Heart right ventricle (tissue), 16 donors: ENCODE measurements at regions not wholly inside any gene's neighbourhood (a gene's known extent, or its start where the extent isn't known, plus 50 kb on each side); places are given as distances from the start of the nearest gene placed in this dataset.
"Not testable (repeated sequence)": the region's sequence is repeated elsewhere in the genome, so short reads cannot be mapped to it uniquely, and the experiment has no call there.

Source experiments
- ATAC-seq, 8 donors: fragments of 200-7000 bp; cut with Tn5 transposase; one replicate each; pipeline ENCODE4 v1.9.1; 2020; ENCODE audit warnings: mild to moderate bottlenecking in 8 of 8, moderate library complexity in 8 of 8, moderate number of reproducible peaks in 1 of 8
- DNase-seq, 2 donors: peaks; one replicate each; pipeline ENCODE4 v3.0.0-alpha.2; 2020
- H3K27ac ChIP-seq, 10 donors: fragments of 200-600 bp; sonication (generic) in 2 of 10; one replicate each; pipeline versions ENCODE4 v1.5.0 to v1.8.0; 2020 to 2022; ENCODE audit warnings: mild to moderate bottlenecking in 3 of 10
- H3K27me3 ChIP-seq, 7 donors: fragments of 200-600 bp; one replicate each; pipeline ENCODE4 v1.8.0; 2021 to 2022; ENCODE audit warnings: mild to moderate bottlenecking in 2 of 7
- H3K36me3 ChIP-seq, 9 donors: fragments of 200-600 bp; sonication (generic) in 1 of 9; one replicate each; pipeline versions ENCODE4 v1.5.0 to v1.8.0; 2020 to 2022; ENCODE audit warnings: mild to moderate bottlenecking in 2 of 9
- H3K4me1 ChIP-seq, 9 donors: fragments of 200-600 bp; sonication (generic) in 1 of 9; one replicate each; pipeline versions ENCODE4 v1.5.0 to v1.8.0; 2020 to 2022; ENCODE audit warnings: mild to moderate bottlenecking in 4 of 9
- H3K4me3 ChIP-seq, 10 donors: fragments of 200-600 bp; sonication (generic) in 2 of 10; one replicate each; pipeline versions ENCODE4 v1.5.0 to v1.8.0; 2020 to 2022; ENCODE audit warnings: mild to moderate bottlenecking in 7 of 10, moderate library complexity in 2 of 10
- H3K9me3 ChIP-seq, 11 donors: fragments of 200-600 bp in 10 of 11; sonication (generic) in 2 of 11; one replicate each; pipeline versions ENCODE4 v1.5.0 to v1.8.0; 2013 to 2022; ENCODE audit warnings: mild to moderate bottlenecking in 2 of 11, control low read depth in 1 of 11, moderate library complexity in 1 of 11
- WGBS, 2 donors: extraction: QIAGEN DNeasy Blood & Tissue Kit; methylation state at CpG; one replicate each; pipeline ENCODE4 v1.1.7; 2013; ENCODE audit warnings: inconsistent platforms in 1 of 2; 5-methylcytosine and 5-hydroxymethylcytosine counted together
- intact Hi-C, 10 donors: fragments of 100-400 bp; cut with DNase I; formaldehyde crosslinking; loops; one replicate each; pipeline versions ENCODE4 v1.11.1 to v1.14.2; 2022
- TF ChIP-seq, protein P1 (sequence below), 9 donors: fragments of 200-600 bp; sonication (generic) in 2 of 9; IDR thresholded peaks; one replicate each; pipeline versions ENCODE4 v1.5.0 to v1.8.0; 2021 to 2022; ENCODE audit warnings: antibody characterized with exemption in 9 of 9, mild to moderate bottlenecking in 5 of 9, moderate library complexity in 1 of 9
- donor health status: Arrhythmogenic right ventricular cardiomyopathy.
- donor health status: ischemic (EF 13 %, LVEDD 7.1; RV severe dilation, severe dysfunction).
- donor health status: healthy with polysubstance abuse.
- donor health status: DM: no; HTN: yes; CAD: no.
- donor health status: DM: no; HTN: no; CAD: no.
- donor health status: ischemic (EF 25% LVEDD 6.9; RV normal size, moderate dysfunction).
- donor health status: ischemic (EF 25% LVEDD 5.7; RV mildly dilated, moderate dysfunction).
- donor health status: healthy.
- donor health status: DM: yes; HTN: yes; CAD: no.
- donor health status: Ischemic cardiomyopathy.
- donor health status: ischemic (EF 35%, LVEDD 5.7; RV mildly dilated, moderate dysfunction).
- donor health status: nonischemic (EF 11% LVEDD 7.7; RV severe dilation, severe dysfunction).
- donor health status: DM: yes; HTN: yes; CAD: no.
- donor health status: PGD.
- donor health status: ischemic (EF 29% LVEDD 5.4; RV normal size, mild dysfunction).
- donor health status: nonischemic (EF 23%, LVEDD 6.1; RV moderate dilation, normal function).

DNA sequence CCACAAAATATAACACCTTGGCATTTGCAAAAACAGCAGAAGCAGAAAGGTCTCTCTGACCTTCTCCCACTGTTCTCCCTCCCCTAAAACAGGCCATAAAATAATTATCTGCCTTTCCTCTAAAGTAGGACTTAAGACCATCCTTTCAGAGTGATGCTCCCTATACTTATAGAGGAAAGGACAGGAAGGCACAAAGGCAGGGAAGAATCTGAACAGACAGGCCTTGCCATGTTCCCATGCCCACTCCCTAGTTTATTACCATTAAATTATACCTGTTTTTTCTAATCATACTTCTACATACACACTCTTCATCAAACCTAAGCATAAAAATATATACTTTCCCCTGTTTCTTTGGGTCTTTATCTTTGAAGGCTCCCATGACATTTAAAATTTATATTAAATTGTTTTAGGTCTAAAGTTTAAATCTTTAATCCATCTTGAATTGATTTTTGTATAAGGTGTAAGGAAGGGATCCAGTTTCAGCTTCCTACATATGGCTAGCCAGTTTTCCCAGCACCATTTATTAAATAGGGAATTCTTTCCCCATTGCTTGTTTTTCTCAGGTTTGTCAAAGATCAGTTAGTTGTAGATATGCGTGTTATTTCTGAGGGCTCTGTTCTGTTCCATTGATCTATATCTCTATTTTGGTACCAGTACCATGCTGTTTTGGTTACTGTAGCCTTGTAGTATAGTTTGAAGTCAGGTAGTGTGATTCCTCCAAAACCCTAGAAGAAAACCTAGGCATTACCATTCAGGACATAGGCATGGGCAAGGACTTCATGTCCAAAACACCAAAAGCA is 755.8 kb upstream of the ADGRB3 start:
- H3K36me3 ChIP-seq, H3K27me3 ChIP-seq, intact Hi-C loops, H3K4me1 ChIP-seq, H3K27ac ChIP-seq, ATAC-seq, DNase-seq, H3K4me3 ChIP-seq: not testable (repeated sequence)
- peaks cover 0 to 45% (median 0%) of the 10 kb centered on the region in 11 donors for H3K9me3 ChIP-seq
- 89 to 98% methylated on average over 1 of the region's 1 CpG for WGBS, 2 donors

DNA sequence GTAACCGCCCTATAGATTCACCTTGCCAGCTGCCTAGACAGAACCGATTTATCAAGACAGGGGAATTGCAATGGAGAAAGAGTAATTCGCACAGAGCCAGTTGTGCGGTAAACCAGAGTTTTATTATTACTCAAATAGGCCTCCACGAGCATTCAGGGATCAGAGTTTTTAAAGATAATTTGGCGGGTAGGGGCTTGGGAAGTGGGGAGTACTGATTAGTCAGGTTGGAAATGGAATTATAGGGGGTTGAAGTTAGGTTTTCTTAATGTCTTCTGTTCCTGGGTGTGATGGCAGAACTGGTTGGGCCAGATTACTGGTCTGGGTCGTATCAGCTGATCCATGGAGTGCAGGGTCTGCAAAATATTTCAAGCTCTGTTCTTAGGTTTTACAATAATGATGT is 756.9 kb upstream of the ADGRB3 start:
- intact Hi-C loops = not testable (repeated sequence)
- WGBS, 2 donors = 88 to 91% methylated on average over 7 of the region's 7 CpGs

DNA sequence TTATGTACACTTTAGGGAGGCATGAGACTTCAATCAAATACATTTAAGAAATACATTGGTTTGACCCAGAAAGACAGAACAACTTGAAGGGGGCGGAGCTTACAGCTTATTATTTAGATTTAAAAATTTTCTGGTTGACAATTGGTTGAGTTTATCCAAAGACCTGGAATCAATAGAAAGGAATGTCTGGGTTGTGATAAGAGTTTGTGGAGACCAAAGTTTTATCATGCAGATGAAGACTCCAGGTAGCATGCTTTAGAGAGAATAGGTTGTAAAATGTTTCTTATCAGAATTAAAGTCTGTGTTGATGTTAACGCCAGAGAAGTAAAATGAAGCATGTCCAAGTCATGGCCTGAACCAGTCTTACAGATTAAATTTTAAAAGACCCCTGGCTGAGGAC is 757.8 kb upstream of the ADGRB3 start:
- WGBS, 2 donors = 75 to 76% methylated on average over 2 of the region's 2 CpGs
- Histone ChIP-seq H3K36me3 (no peaks in the 10 kb centered on the region), H3K27ac (no peak overlapping the region), H3K27me3 (no peaks in the 10 kb centered on the region), H3K9me3 (peaks cover 0 to 43% (median 0%) of the 10 kb centered on the region in 11 donors), H3K4me3 (no peak overlapping the region), H3K4me1 (no peaks in the 10 kb centered on the region)
- intact Hi-C loops = no loop called here
- no peak for DNase-seq
- TF ChIP-seq, protein P1, sequence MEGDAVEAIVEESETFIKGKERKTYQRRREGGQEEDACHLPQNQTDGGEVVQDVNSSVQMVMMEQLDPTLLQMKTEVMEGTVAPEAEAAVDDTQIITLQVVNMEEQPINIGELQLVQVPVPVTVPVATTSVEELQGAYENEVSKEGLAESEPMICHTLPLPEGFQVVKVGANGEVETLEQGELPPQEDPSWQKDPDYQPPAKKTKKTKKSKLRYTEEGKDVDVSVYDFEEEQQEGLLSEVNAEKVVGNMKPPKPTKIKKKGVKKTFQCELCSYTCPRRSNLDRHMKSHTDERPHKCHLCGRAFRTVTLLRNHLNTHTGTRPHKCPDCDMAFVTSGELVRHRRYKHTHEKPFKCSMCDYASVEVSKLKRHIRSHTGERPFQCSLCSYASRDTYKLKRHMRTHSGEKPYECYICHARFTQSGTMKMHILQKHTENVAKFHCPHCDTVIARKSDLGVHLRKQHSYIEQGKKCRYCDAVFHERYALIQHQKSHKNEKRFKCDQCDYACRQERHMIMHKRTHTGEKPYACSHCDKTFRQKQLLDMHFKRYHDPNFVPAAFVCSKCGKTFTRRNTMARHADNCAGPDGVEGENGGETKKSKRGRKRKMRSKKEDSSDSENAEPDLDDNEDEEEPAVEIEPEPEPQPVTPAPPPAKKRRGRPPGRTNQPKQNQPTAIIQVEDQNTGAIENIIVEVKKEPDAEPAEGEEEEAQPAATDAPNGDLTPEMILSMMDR (IDR thresholded peaks at IDR 0.05) = no peak
- no peak for ATAC-seq

More for the DNA sequence above, 756.9 kb upstream of the ADGRB3 start:
- not testable (repeated sequence) for H3K27me3 ChIP-seq, H3K4me1 ChIP-seq, H3K36me3 ChIP-seq, H3K27ac ChIP-seq, DNase-seq, ATAC-seq, H3K4me3 ChIP-seq
- H3K9me3 ChIP-seq = peaks cover 0 to 51% (median 0%) of the 10 kb centered on the region in 11 donors

DNA sequence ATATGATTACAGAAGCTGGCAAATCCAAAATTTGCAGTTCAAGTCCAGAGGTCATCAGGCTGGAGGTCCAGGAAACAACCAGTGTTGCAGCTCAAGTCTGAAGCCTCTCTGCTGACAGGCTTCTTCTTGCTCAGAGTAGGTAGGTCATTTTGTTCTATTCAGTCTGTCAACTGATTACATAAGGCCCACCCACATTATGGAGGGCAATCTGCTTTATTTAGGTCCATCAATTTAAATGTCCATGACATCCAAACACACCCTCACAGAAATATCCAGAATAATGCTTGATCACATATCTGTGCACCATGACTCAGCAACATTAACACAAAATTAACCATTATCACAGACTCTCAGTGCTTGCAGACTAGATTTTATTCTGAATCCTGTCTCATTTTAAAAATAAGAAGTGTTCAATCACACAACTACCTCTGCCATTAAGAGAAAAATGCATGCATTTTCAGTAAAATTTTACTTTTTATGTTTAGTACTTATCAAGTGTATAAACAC is 759.2 kb upstream of the ADGRB3 start:
- Histone ChIP-seq H3K9me3 (peaks cover 0 to 33% (median 0%) of the 10 kb centered on the region in 11 donors), H3K27me3 (no peaks in the 10 kb centered on the region), H3K27ac (no peak overlapping the region), H3K4me3 (no peak overlapping the region), H3K4me1 (no peaks in the 10 kb centered on the region), H3K36me3 (no peaks in the 10 kb centered on the region)
- ATAC-seq = no peak
- intact Hi-C loops = no loop called here
- TF ChIP-seq, protein P1 (IDR thresholded peaks at IDR 0.05) = no peak
- no peak for DNase-seq

DNA sequence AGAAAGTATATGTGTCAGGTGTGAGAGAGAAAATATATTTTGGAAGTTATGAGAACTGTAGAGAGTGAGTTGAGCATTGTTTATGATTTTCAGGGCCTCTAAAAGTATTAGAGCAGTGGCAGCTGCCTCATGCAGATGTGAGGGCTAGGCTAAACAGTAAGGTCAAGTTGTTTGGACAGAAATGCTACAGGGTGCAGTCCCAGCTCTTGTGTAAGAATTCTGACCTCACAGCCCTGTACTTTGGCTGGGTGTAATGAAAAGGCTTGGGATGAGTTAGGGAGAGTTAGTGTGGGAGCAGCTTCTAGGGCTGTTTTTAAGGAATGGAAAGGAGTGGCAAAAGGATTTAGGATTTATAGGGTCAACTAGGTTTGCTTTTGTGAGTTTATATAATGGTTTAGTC is 764.8 kb upstream of the ADGRB3 start:
- Histone ChIP-seq H3K27me3 (no peaks in the 10 kb centered on the region), H3K4me1 (no peaks in the 10 kb centered on the region), H3K9me3 (peaks cover 0 to 13% (median 0%) of the 10 kb centered on the region in 11 donors), H3K4me3 (no peak overlapping the region), H3K36me3 (no peaks in the 10 kb centered on the region), H3K27ac (no peak overlapping the region)
- DNase-seq (no peak), ATAC-seq (no peak)
- TF ChIP-seq, protein P1 (IDR thresholded peaks at IDR 0.05) = no peak
- intact Hi-C loops = no loop called here
